ENCODE measurements at regions not wholly inside any gene's neighbourhood (a gene's known extent, or its start where the extent isn't known, plus 50 kb on each side); places are given as distances from the start of the nearest gene placed in this dataset.

DNA sequence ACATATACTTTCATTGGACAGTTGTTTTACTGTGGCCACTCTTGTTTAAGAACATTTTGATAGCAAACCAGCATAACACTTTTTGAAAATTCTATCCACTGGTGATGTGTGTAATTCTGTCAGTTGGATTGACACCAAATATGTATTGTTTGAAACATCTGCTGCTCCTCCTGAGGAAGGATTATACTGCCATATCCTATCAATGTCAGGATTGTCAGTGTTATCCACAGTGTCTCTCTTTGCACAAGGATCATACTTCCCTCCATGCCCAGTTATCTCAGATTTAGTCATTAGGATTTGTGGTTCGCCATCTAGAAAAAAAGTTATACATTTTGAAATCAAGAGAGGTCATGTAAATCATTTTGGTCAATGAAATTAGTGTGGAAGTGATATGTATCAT is 1859.6 kb downstream of the C4orf33 start:
- no peak for ATAC-seq
- TF ChIP-seq ZNF8 (CRISPR knock-in tag; IDR thresholded peaks at IDR 0.05) (no peak), ZNF70 (CRISPR knock-in tag; IDR thresholded peaks at IDR 0.05) (no peak), BACH2 (CRISPR knock-in tag; IDR thresholded peaks at IDR 0.05; ENCODE audit: borderline replicate concordance) (no peak), ZFP3 (CRISPR knock-in tag; IDR thresholded peaks at IDR 0.05) (no peak), ARNTL (CRISPR knock-in tag; IDR thresholded peaks at IDR 0.05; ENCODE audit: borderline replicate concordance, low read depth) (no peak), ZFP30 (CRISPR knock-in tag; IDR thresholded peaks at IDR 0.05) (no peak), RARB (CRISPR knock-in tag; IDR thresholded peaks at IDR 0.05) (no peak), ZNF565 (CRISPR knock-in tag; conservative IDR thresholded peaks at IDR 0.05; ENCODE audit: low read depth) (no peak), OSR1 (CRISPR knock-in tag; IDR thresholded peaks at IDR 0.05) (no peak), CSDC2 (CRISPR knock-in tag; IDR thresholded peaks at IDR 0.05) (no peak), GLIS3 (CRISPR knock-in tag; IDR thresholded peaks at IDR 0.05) (no peak), TCF4 (CRISPR knock-in tag; IDR thresholded peaks at IDR 0.05; ENCODE audit: borderline replicate concordance) (no peak), ZC3H10 (CRISPR knock-in tag; IDR thresholded peaks at IDR 0.05) (no peak)
- TF ChIP-seq, protein P1, sequence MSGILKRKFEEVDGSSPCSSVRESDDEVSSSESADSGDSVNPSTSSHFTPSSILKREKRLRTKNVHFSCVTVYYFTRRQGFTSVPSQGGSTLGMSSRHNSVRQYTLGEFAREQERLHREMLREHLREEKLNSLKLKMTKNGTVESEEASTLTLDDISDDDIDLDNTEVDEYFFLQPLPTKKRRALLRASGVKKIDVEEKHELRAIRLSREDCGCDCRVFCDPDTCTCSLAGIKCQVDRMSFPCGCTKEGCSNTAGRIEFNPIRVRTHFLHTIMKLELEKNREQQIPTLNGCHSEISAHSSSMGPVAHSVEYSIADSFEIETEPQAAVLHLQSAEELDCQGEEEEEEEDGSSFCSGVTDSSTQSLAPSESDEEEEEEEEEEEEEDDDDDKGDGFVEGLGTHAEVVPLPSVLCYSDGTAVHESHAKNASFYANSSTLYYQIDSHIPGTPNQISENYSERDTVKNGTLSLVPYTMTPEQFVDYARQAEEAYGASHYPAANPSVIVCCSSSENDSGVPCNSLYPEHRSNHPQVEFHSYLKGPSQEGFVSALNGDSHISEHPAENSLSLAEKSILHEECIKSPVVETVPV (CRISPR knock-in tag; IDR thresholded peaks at IDR 0.05) = no peak
- TF ChIP-seq, protein P2, sequence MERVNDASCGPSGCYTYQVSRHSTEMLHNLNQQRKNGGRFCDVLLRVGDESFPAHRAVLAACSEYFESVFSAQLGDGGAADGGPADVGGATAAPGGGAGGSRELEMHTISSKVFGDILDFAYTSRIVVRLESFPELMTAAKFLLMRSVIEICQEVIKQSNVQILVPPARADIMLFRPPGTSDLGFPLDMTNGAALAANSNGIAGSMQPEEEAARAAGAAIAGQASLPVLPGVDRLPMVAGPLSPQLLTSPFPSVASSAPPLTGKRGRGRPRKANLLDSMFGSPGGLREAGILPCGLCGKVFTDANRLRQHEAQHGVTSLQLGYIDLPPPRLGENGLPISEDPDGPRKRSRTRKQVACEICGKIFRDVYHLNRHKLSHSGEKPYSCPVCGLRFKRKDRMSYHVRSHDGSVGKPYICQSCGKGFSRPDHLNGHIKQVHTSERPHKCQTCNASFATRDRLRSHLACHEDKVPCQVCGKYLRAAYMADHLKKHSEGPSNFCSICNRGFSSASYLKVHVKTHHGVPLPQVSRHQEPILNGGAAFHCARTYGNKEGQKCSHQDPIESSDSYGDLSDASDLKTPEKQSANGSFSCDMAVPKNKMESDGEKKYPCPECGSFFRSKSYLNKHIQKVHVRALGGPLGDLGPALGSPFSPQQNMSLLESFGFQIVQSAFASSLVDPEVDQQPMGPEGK (CRISPR knock-in tag; IDR thresholded peaks at IDR 0.05; ENCODE audit: borderline replicate concordance) = no peak

DNA sequence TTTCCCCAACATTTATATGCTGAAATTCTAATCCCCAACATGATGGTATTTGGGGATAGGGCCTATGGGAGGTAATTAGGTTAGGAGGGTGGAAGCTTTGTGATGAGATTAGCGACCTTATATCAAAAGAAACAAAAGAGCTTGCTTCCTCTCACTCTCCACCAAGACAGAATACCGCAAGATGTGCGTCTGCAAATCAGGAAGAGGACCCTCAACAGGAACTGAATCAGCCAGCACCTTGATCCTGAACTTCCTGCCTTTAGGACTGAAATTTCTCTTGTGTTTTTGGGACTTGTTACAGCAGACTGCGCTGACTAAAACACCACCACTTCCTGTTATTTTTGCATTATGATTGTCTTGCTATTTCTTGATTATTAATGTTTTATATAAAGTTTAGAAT is 1889.4 kb downstream of the C4orf33 start:
- ATAC-seq = no peak
- TF ChIP-seq ARNTL (CRISPR knock-in tag; IDR thresholded peaks at IDR 0.05; ENCODE audit: borderline replicate concordance, low read depth) (no peak), OSR1 (CRISPR knock-in tag; IDR thresholded peaks at IDR 0.05) (no peak), ISL1 (CRISPR knock-in tag; IDR thresholded peaks at IDR 0.05) (no peak), SNAI2 (CRISPR knock-in tag; IDR thresholded peaks at IDR 0.05) (no peak), TOX (CRISPR knock-in tag; IDR thresholded peaks at IDR 0.05; ENCODE audit: borderline replicate concordance) (no peak), ZNF8 (CRISPR knock-in tag; IDR thresholded peaks at IDR 0.05) (no peak), TCF4 (CRISPR knock-in tag; IDR thresholded peaks at IDR 0.05; ENCODE audit: borderline replicate concordance) (no peak), ZC3H10 (CRISPR knock-in tag; IDR thresholded peaks at IDR 0.05) (no peak), CSDC2 (CRISPR knock-in tag; IDR thresholded peaks at IDR 0.05) (no peak)
- TF ChIP-seq, protein P3, sequence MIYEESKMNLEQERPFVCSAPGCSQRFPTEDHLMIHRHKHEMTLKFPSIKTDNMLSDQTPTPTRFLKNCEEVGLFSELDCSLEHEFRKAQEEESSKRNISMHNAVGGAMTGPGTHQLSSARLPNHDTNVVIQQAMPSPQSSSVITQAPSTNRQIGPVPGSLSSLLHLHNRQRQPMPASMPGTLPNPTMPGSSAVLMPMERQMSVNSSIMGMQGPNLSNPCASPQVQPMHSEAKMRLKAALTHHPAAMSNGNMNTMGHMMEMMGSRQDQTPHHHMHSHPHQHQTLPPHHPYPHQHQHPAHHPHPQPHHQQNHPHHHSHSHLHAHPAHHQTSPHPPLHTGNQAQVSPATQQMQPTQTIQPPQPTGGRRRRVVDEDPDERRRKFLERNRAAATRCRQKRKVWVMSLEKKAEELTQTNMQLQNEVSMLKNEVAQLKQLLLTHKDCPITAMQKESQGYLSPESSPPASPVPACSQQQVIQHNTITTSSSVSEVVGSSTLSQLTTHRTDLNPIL (CRISPR knock-in tag; IDR thresholded peaks at IDR 0.05; ENCODE audit: low read depth) = no peak
- TF ChIP-seq, protein P1 (CRISPR knock-in tag; IDR thresholded peaks at IDR 0.05) = no peak
- TF ChIP-seq, protein P2 (CRISPR knock-in tag; IDR thresholded peaks at IDR 0.05; ENCODE audit: borderline replicate concordance) = no peak

DNA sequence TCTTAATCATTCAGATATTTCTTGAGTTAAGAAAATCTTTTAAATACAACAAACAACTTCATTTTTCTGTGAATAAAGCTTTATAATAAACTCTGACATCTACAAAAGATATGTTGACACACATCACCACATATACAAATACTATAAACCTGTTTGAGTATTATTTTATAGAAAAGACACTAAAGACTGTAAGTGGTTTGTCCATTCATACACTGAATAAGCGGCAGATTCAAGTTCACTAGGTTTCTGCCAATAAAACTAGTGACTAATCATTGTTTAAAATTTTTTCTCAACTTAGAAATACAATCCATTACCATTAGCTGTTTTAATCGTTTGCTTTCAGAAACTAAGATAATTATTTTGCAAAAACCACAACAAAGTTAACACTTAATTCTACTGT is 1900.0 kb downstream of the C4orf33 start:
- no peak for ATAC-seq

More for the DNA sequence above, 1900.0 kb downstream of the C4orf33 start:
- TF ChIP-seq, protein P4, sequence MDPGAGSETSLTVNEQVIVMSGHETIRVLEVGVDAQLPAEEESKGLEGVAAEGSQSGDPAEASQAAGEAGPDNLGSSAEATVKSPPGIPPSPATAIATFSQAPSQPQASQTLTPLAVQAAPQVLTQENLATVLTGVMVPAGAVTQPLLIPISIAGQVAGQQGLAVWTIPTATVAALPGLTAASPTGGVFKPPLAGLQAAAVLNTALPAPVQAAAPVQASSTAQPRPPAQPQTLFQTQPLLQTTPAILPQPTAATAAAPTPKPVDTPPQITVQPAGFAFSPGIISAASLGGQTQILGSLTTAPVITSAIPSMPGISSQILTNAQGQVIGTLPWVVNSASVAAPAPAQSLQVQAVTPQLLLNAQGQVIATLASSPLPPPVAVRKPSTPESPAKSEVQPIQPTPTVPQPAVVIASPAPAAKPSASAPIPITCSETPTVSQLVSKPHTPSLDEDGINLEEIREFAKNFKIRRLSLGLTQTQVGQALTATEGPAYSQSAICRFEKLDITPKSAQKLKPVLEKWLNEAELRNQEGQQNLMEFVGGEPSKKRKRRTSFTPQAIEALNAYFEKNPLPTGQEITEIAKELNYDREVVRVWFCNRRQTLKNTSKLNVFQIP (CRISPR knock-in tag; IDR thresholded peaks at IDR 0.05; ENCODE audit: borderline replicate concordance, low read depth) = no peak
- TF ChIP-seq ZNF565 (CRISPR knock-in tag; conservative IDR thresholded peaks at IDR 0.05; ENCODE audit: low read depth) (no peak), ESRRG (CRISPR knock-in tag; IDR thresholded peaks at IDR 0.05) (no peak), OSR1 (CRISPR knock-in tag; IDR thresholded peaks at IDR 0.05) (no peak), ZFP3 (CRISPR knock-in tag; IDR thresholded peaks at IDR 0.05) (no peak), ZFP30 (CRISPR knock-in tag; IDR thresholded peaks at IDR 0.05) (no peak), ISL1 (CRISPR knock-in tag; IDR thresholded peaks at IDR 0.05) (no peak), ARNTL (CRISPR knock-in tag; IDR thresholded peaks at IDR 0.05; ENCODE audit: borderline replicate concordance, low read depth) (no peak), TOX (CRISPR knock-in tag; IDR thresholded peaks at IDR 0.05; ENCODE audit: borderline replicate concordance) (no peak), RARB (CRISPR knock-in tag; IDR thresholded peaks at IDR 0.05) (no peak), SNAI2 (CRISPR knock-in tag; IDR thresholded peaks at IDR 0.05) (no peak), CSDC2 (CRISPR knock-in tag; IDR thresholded peaks at IDR 0.05) (no peak), ZC3H10 (CRISPR knock-in tag; IDR thresholded peaks at IDR 0.05) (no peak)
